HEK293T (cell line): ENCODE measurements at regions not wholly inside any gene's neighbourhood (a gene's known extent, or its start where the extent isn't known, plus 50 kb on each side); places are given as distances from the start of the nearest gene placed in this dataset.

Experiments
- ARNT ChIP-seq: fragments of 450-650 bp; IDR thresholded peaks from 2 replicates; pipeline ENCODE4 v1.6.1; 2017; ENCODE audit warnings: mild to moderate bottlenecking
- BHLHE40 ChIP-seq: fragments of 450-650 bp; IDR thresholded peaks from 2 replicates; pipeline ENCODE4 v1.6.1; 2016; ENCODE audit warnings: mild to moderate bottlenecking, moderate library complexity, borderline replicate concordance
- ELF4 ChIP-seq: fragments of 450-650 bp; IDR thresholded peaks from 2 replicates; pipeline ENCODE4 v1.6.1; 2017; ENCODE audit warnings: antibody characterized with exemption
- FOXA1 ChIP-seq: fragments of 450-650 bp; IDR thresholded peaks from 2 replicates; pipeline ENCODE4 v1.6.1; 2016; ENCODE audit warnings: mild to moderate bottlenecking
- FOXM1 ChIP-seq: fragments of 450-650 bp; IDR thresholded peaks from 2 replicates; pipeline ENCODE4 v1.6.1; 2017; ENCODE audit warnings: mild to moderate bottlenecking, borderline replicate concordance
- NFRKB ChIP-seq: fragments of 450-650 bp; IDR thresholded peaks from 2 replicates; pipeline ENCODE4 v1.6.1; 2016; ENCODE audit warnings: mild to moderate bottlenecking, moderate library complexity
- PKNOX1 ChIP-seq: fragments of 450-650 bp; IDR thresholded peaks from 2 replicates; pipeline ENCODE4 v1.6.1; 2016
- SP1 ChIP-seq: fragments of 450-650 bp; IDR thresholded peaks from 2 replicates; pipeline ENCODE4 v1.6.1; 2017
- SUZ12 ChIP-seq: fragments of 450-650 bp; IDR thresholded peaks from 2 replicates; pipeline ENCODE4 v1.6.1; 2016; ENCODE audit warnings: mild to moderate bottlenecking
- TARDBP ChIP-seq: fragments of 450-650 bp; IDR thresholded peaks from 2 replicates; pipeline ENCODE4 v1.6.1; 2016
- ZNF384 ChIP-seq: fragments of 450-650 bp; IDR thresholded peaks from 2 replicates; pipeline ENCODE4 v1.6.1; 2016

GRCh38 chr15:29593629-29594028, 228.6 kb downstream of the TJP1 start:
- TF ChIP-seq ARNT (no peak), FOXM1 (no peak), SP1 (no peak), SUZ12 (no peak), TARDBP (no peak), FOXA1 (no peak), BHLHE40 (no peak), NFRKB (no peak), PKNOX1 (no peak), ZNF384 (no peak), ELF4 (no peak)
